ENCODE measurements at regions not wholly inside any gene's neighbourhood (a gene's known extent, or its start where the extent isn't known, plus 50 kb on each side); places are given as distances from the start of the nearest gene placed in this dataset.

DNA sequence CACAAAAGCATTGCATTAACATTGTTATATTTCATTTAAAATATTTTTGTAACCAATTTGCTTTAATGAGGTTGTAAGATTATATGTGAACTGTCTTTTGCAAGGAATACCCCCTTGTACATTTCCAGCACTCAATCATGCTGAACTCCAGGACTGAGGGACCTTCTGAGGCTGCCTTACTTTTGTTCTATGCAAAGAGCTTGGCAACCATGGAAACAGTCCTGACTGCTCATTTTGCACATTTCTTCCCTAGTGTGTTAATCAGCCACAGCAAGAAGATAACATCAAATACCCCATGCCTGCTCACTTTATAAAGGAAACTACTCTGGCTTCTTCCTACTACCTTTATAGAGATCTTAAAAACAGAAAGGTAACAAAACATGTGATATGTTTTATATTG, 355.6 kb upstream of the IZUMO3 start:
- TF ChIP-seq SP1 (IDR thresholded peaks at IDR 0.05) = no peak
- TF ChIP-seq TARDBP (IDR thresholded peaks at IDR 0.05) = no peak
- TF ChIP-seq ELF4 (IDR thresholded peaks at IDR 0.05) = no peak
- no peak for TF ChIP-seq LEF1 (IDR thresholded peaks at IDR 0.05; ENCODE audit: borderline replicate concordance)
- TF ChIP-seq CTBP1 (IDR thresholded peaks at IDR 0.05; ENCODE audit: borderline replicate concordance) = no peak
- TF ChIP-seq NFRKB (IDR thresholded peaks at IDR 0.05) = no peak
- TF ChIP-seq FOXA1 (IDR thresholded peaks at IDR 0.05) = no peak
- no peak for TF ChIP-seq FOXM1 (IDR thresholded peaks at IDR 0.05; ENCODE audit: borderline replicate concordance)

Measured in HEK293T (cell line).